ENCODE measurements at regions not wholly inside any gene's neighbourhood (a gene's known extent, or its start where the extent isn't known, plus 50 kb on each side); places are given as distances from the start of the nearest gene placed in this dataset.

DNA sequence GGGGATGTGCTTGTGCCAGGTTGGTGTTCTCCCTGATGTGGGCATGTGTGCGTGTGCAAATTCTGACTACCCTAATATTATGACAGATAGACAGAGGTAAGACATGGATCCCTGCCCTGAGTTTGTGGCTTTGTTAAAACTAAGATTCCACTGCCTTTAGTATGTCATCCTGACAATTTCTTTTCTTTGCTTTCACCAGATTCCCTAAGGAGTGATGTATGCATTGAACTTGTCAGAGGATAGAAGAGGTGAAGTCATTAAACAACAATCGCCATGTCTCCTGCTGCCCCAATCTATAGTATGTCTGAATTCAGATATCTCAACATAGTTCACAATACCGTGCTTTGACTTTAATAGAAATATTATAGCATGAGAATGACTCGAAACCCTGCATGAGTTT is 137.1 kb upstream of the ELAC2 start:
- TF ChIP-seq CTCF (IDR thresholded peaks at IDR 0.05), result no peak
- no peak for TF ChIP-seq POLR2AphosphoS5 (IDR thresholded peaks at IDR 0.05)
- TF ChIP-seq POLR2A (IDR thresholded peaks at IDR 0.05), result no peak

All from prostate gland (tissue), 2 donors.